Activated CD4-positive, alpha-beta memory T cell treated with anti-CD3 and anti-CD28 coated beads, Interleukin-2, amount 10 ng/mL, durations not matched to agents 7 days and 5 days (primary cell): ENCODE measurements at regions not wholly inside any gene's neighbourhood (a gene's known extent, or its start where the extent isn't known, plus 50 kb on each side); places are given as distances from the start of the nearest gene placed in this dataset.
"Not testable (repeated sequence)": the region's sequence is repeated elsewhere in the genome, so short reads cannot be mapped to it uniquely, and the experiment has no call there.

Experiments used
- CTCF ChIA-PET: fragments of 350-600 bp; sonication (Branson Sonifier 250); formaldehyde crosslinking; loops from one replicate; lab custom pipeline; 2021; ENCODE audit warnings: antibody characterized with exemption, inconsistent platforms; lab: Charles Lee
- POLR2A ChIA-PET: fragments of 350-600 bp; sonication (Branson Sonifier 250); formaldehyde crosslinking; loops from one replicate; lab custom pipeline; 2021; ENCODE audit warnings: antibody characterized with exemption; lab: Charles Lee
- DNase-seq: peaks from one replicate; pipeline ENCODE4 v3.0.0-alpha.2; 2020
- H3K27ac Mint-ChIP-seq: one replicate; pipeline ENCODE4 v1.8.0; 2021; ENCODE audit warnings: mild to moderate bottlenecking, mixed read lengths
- H3K27me3 Mint-ChIP-seq: one replicate; pipeline ENCODE4 v1.8.0; 2021; ENCODE audit warnings: mixed read lengths
- H3K36me3 Mint-ChIP-seq: one replicate; pipeline ENCODE4 v1.8.0; 2021; ENCODE audit warnings: low read depth, mixed read lengths
- H3K4me1 Mint-ChIP-seq: one replicate; pipeline ENCODE4 v1.8.0; 2021; ENCODE audit warnings: mixed read lengths
- H3K4me3 Mint-ChIP-seq: one replicate; pipeline ENCODE4 v1.8.0; 2021; ENCODE audit warnings: mild to moderate bottlenecking, mixed read lengths
- H3K9me3 Mint-ChIP-seq: one replicate; pipeline ENCODE4 v1.8.0; 2021; ENCODE audit warnings: mixed read lengths

- H3K9me3 Mint-ChIP-seq, result not testable (repeated sequence)
These were observed 239.2 kb downstream of the NDUFS4 start for GRCh38 chr5:53799644-53800043.

GRCh38 chr5:53808392-53808791 lies 248.0 kb downstream of the NDUFS4 start:
- H3K27ac Mint-ChIP-seq, DNase-seq, H3K9me3 Mint-ChIP-seq, POLR2A ChIA-PET, H3K4me1 Mint-ChIP-seq, H3K36me3 Mint-ChIP-seq, CTCF ChIA-PET, H3K4me3 Mint-ChIP-seq, H3K27me3 Mint-ChIP-seq: not testable (repeated sequence)

More at GRCh38 chr5:53799644-53800043, 239.2 kb downstream of the NDUFS4 start:
- H3K27ac Mint-ChIP-seq, H3K36me3 Mint-ChIP-seq, H3K27me3 Mint-ChIP-seq, CTCF ChIA-PET, H3K4me3 Mint-ChIP-seq, POLR2A ChIA-PET, DNase-seq, H3K4me1 Mint-ChIP-seq: not testable (repeated sequence)

- POLR2A ChIA-PET, result no interaction called here
- H3K27ac Mint-ChIP-seq, result no peak overlapping the region
- no peak for DNase-seq
- peaks cover 1% of the 10 kb centered on the region for H3K27me3 Mint-ChIP-seq
- no peaks in the 10 kb centered on the region for H3K36me3 Mint-ChIP-seq
- CTCF ChIA-PET, result no interaction called here
- H3K4me3 Mint-ChIP-seq, result no peak overlapping the region
- no peaks in the 10 kb centered on the region for H3K4me1 Mint-ChIP-seq
- no peaks in the 10 kb centered on the region for H3K9me3 Mint-ChIP-seq
These were observed 254.4 kb downstream of the NDUFS4 start for GRCh38 chr5:53814819-53815218.

- POLR2A ChIA-PET, result no interaction called here
These were observed 255.0 kb downstream of the NDUFS4 start for GRCh38 chr5:53815471-53815870.

GRCh38 chr5:53817183-53817582 lies 256.7 kb downstream of the NDUFS4 start:
- peaks cover 1% of the 10 kb centered on the region for H3K27me3 Mint-ChIP-seq
- ChIA-PET CTCF (no interaction called here), POLR2A (no interaction called here)
- no peak overlapping the region for H3K27ac Mint-ChIP-seq
- no peaks in the 10 kb centered on the region for H3K36me3 Mint-ChIP-seq
- H3K4me1 Mint-ChIP-seq, result no peaks in the 10 kb centered on the region
- no peak for DNase-seq
- no peaks in the 10 kb centered on the region for H3K9me3 Mint-ChIP-seq
- H3K4me3 Mint-ChIP-seq, result no peak overlapping the region

More at GRCh38 chr5:53815471-53815870, 255.0 kb downstream of the NDUFS4 start:
- H3K27me3 Mint-ChIP-seq, result peaks cover 1% of the 10 kb centered on the region
- H3K27ac Mint-ChIP-seq, result no peak overlapping the region
- no peaks in the 10 kb centered on the region for H3K9me3 Mint-ChIP-seq
- CTCF ChIA-PET, result no interaction called here
- no peak for DNase-seq
- no peaks in the 10 kb centered on the region for H3K36me3 Mint-ChIP-seq
- H3K4me1 Mint-ChIP-seq, result no peaks in the 10 kb centered on the region
- no peak overlapping the region for H3K4me3 Mint-ChIP-seq

- no peak for DNase-seq
- H3K36me3 Mint-ChIP-seq, result no peaks in the 10 kb centered on the region
- H3K4me1 Mint-ChIP-seq, result no peaks in the 10 kb centered on the region
- POLR2A ChIA-PET, result no interaction called here
- H3K9me3 Mint-ChIP-seq, result no peaks in the 10 kb centered on the region
- no peak overlapping the region for H3K27ac Mint-ChIP-seq
- peaks cover 1% of the 10 kb centered on the region for H3K27me3 Mint-ChIP-seq
- no peak overlapping the region for H3K4me3 Mint-ChIP-seq
- CTCF ChIA-PET, result no interaction called here
These were observed 259.0 kb downstream of the NDUFS4 start for GRCh38 chr5:53819482-53819881.

GRCh38 chr5:53820119-53820801 lies 259.8 kb downstream of the NDUFS4 start:
- H3K27ac Mint-ChIP-seq, result no peak overlapping the region
- no peaks in the 10 kb centered on the region for H3K36me3 Mint-ChIP-seq
- H3K4me1 Mint-ChIP-seq, result no peaks in the 10 kb centered on the region
- no peaks in the 10 kb centered on the region for H3K27me3 Mint-ChIP-seq
- H3K9me3 Mint-ChIP-seq, result no peaks in the 10 kb centered on the region
- ChIA-PET POLR2A (no interaction called here), CTCF (no interaction called here)
- H3K4me3 Mint-ChIP-seq, result no peak overlapping the region
- no peak for DNase-seq

GRCh38 chr5:53820802-53821171 lies 260.3 kb downstream of the NDUFS4 start:
- no peaks in the 10 kb centered on the region for H3K36me3 Mint-ChIP-seq
- no peak overlapping the region for H3K4me3 Mint-ChIP-seq
- H3K4me1 Mint-ChIP-seq, result no peaks in the 10 kb centered on the region
- H3K27me3 Mint-ChIP-seq, result no peaks in the 10 kb centered on the region
- H3K9me3 Mint-ChIP-seq, result no peaks in the 10 kb centered on the region
- no peak for DNase-seq
- POLR2A ChIA-PET, result no interaction called here
- no peak overlapping the region for H3K27ac Mint-ChIP-seq
- CTCF ChIA-PET, result no interaction called here

- no peak overlapping the region for H3K27ac Mint-ChIP-seq
- POLR2A ChIA-PET, result no interaction called here
- no peak overlapping the region for H3K4me3 Mint-ChIP-seq
- no peaks in the 10 kb centered on the region for H3K4me1 Mint-ChIP-seq
- H3K36me3 Mint-ChIP-seq, result no peaks in the 10 kb centered on the region
- H3K9me3 Mint-ChIP-seq, result no peaks in the 10 kb centered on the region
- CTCF ChIA-PET, result no interaction called here
- H3K27me3 Mint-ChIP-seq, result no peaks in the 10 kb centered on the region
- no peak for DNase-seq
These were observed 264.6 kb downstream of the NDUFS4 start for GRCh38 chr5:53825016-53825415.

GRCh38 chr5:53825926-53826325 lies 265.5 kb downstream of the NDUFS4 start:
- Mint-ChIP-seq H3K9me3 (no peaks in the 10 kb centered on the region), H3K4me1 (no peaks in the 10 kb centered on the region), H3K27me3 (no peaks in the 10 kb centered on the region), H3K4me3 (no peak overlapping the region), H3K27ac (no peak overlapping the region), H3K36me3 (no peaks in the 10 kb centered on the region)
- ChIA-PET POLR2A (no interaction called here), CTCF (no interaction called here)
- DNase-seq, result no peak

- no peaks in the 10 kb centered on the region for H3K9me3 Mint-ChIP-seq
- DNase-seq, result no peak
- POLR2A ChIA-PET, result no interaction called here
- H3K4me3 Mint-ChIP-seq, result no peak overlapping the region
- H3K4me1 Mint-ChIP-seq, result no peaks in the 10 kb centered on the region
- CTCF ChIA-PET, result no interaction called here
- H3K27me3 Mint-ChIP-seq, result no peaks in the 10 kb centered on the region
- H3K27ac Mint-ChIP-seq, result no peak overlapping the region
- no peaks in the 10 kb centered on the region for H3K36me3 Mint-ChIP-seq
These were observed 266.1 kb downstream of the NDUFS4 start for GRCh38 chr5:53826504-53826903.

GRCh38 chr5:53827211-53827651 lies 266.8 kb downstream of the NDUFS4 start:
- Mint-ChIP-seq H3K9me3 (no peaks in the 10 kb centered on the region), H3K27ac (no peak overlapping the region), H3K27me3 (no peaks in the 10 kb centered on the region), H3K4me3 (no peak overlapping the region), H3K4me1 (no peaks in the 10 kb centered on the region), H3K36me3 (no peaks in the 10 kb centered on the region)
- POLR2A ChIA-PET, result no interaction called here
- CTCF ChIA-PET, result no interaction called here
- DNase-seq, result no peak

GRCh38 chr5:53831496-53831895 lies 271.1 kb downstream of the NDUFS4 start:
- Mint-ChIP-seq H3K9me3 (no peaks in the 10 kb centered on the region), H3K27ac (no peak overlapping the region), H3K4me1 (no peaks in the 10 kb centered on the region), H3K27me3 (no peaks in the 10 kb centered on the region), H3K4me3 (no peak overlapping the region), H3K36me3 (no peaks in the 10 kb centered on the region)
- POLR2A ChIA-PET, result no interaction called here
- CTCF ChIA-PET, result no interaction called here
- DNase-seq, result no peak
